ENCODE measurements at regions not wholly inside any gene's neighbourhood (a gene's known extent, or its start where the extent isn't known, plus 50 kb on each side); places are given as distances from the start of the nearest gene placed in this dataset.

GRCh38 chr5:154565123-154565522, 87.1 kb upstream of the HAND1 start:
- TF ChIP-seq CTCF (IDR thresholded peaks at IDR 0.05; ENCODE audit: borderline replicate concordance, control extremely low read depth, extremely low read depth, insufficient read depth, missing control alignments) = no peak
- in situ Hi-C loops (cut with MboI; ENCODE audit: low sequenced_read_pairs, unreplicated experiment) = no loop called here
- no peak for DNase-seq (ENCODE audit: low spot score)

- in situ Hi-C loops (cut with MboI; ENCODE audit: low sequenced_read_pairs, unreplicated experiment) = no loop called here
- DNase-seq (ENCODE audit: low spot score) = no peak
- TF ChIP-seq CTCF (IDR thresholded peaks at IDR 0.05; ENCODE audit: borderline replicate concordance, control extremely low read depth, extremely low read depth, insufficient read depth, missing control alignments) = no peak
These were observed 84.3 kb upstream of the HAND1 start for GRCh38 chr5:154562244-154562880.

- in situ Hi-C loops (cut with MboI; ENCODE audit: low sequenced_read_pairs, unreplicated experiment) = no loop called here
- TF ChIP-seq CTCF (IDR thresholded peaks at IDR 0.05; ENCODE audit: borderline replicate concordance, control extremely low read depth, extremely low read depth, insufficient read depth, missing control alignments) = no peak
- no peak for DNase-seq (ENCODE audit: low spot score)
These were observed 81.6 kb upstream of the HAND1 start for GRCh38 chr5:154559398-154560276.

GRCh38 chr5:154557548-154557947, 79.5 kb upstream of the HAND1 start:
- DNase-seq (ENCODE audit: low spot score) = no peak

GRCh38 chr5:154547551-154547950, 69.5 kb upstream of the HAND1 start:
- in situ Hi-C loops (cut with MboI; ENCODE audit: low sequenced_read_pairs, unreplicated experiment) = no loop called here
- DNase-seq (ENCODE audit: low spot score) = no peak
- TF ChIP-seq CTCF (IDR thresholded peaks at IDR 0.05; ENCODE audit: borderline replicate concordance, control extremely low read depth, extremely low read depth, insufficient read depth, missing control alignments) = no peak

More at GRCh38 chr5:154557548-154557947, 79.5 kb upstream of the HAND1 start:
- TF ChIP-seq CTCF (IDR thresholded peaks at IDR 0.05; ENCODE audit: borderline replicate concordance, control extremely low read depth, extremely low read depth, insufficient read depth, missing control alignments) = no peak
- in situ Hi-C loops (cut with MboI; ENCODE audit: low sequenced_read_pairs, unreplicated experiment) = no loop called here

- in situ Hi-C loops (cut with MboI; ENCODE audit: low sequenced_read_pairs, unreplicated experiment) = no loop called here
- no peak for DNase-seq (ENCODE audit: low spot score)
- TF ChIP-seq CTCF (IDR thresholded peaks at IDR 0.05; ENCODE audit: borderline replicate concordance, control extremely low read depth, extremely low read depth, insufficient read depth, missing control alignments) = no peak
These were observed 68.7 kb upstream of the HAND1 start for GRCh38 chr5:154546719-154547118.

All from GM13976 (cell line).